ENCODE measurements at regions not wholly inside any gene's neighbourhood (a gene's known extent, or its start where the extent isn't known, plus 50 kb on each side); places are given as distances from the start of the nearest gene placed in this dataset.

GRCh38 chr5:96155147-96155546 is 193.5 kb upstream of the ELL2 start:
- DNase-seq (ENCODE audit: low read depth): no peak
- TF ChIP-seq CTCF (conservative IDR thresholded peaks at IDR 0.05; ENCODE audit: low read length): no peak
- H3K4me3 ChIP-seq (ENCODE audit: low read length): no peak overlapping the region

- TF ChIP-seq CTCF (conservative IDR thresholded peaks at IDR 0.05; ENCODE audit: low read length): no peak
- H3K4me3 ChIP-seq (ENCODE audit: low read length): no peak overlapping the region
- no peak for DNase-seq (ENCODE audit: low read depth)
Measured at GRCh38 chr5:96151891-96152290, 190.2 kb upstream of the ELL2 start.

- H3K4me3 ChIP-seq (ENCODE audit: low read length): no peak overlapping the region
- no peak for TF ChIP-seq CTCF (conservative IDR thresholded peaks at IDR 0.05; ENCODE audit: low read length)
- DNase-seq (ENCODE audit: low read depth): no peak
Measured at GRCh38 chr5:96150007-96150406, 188.4 kb upstream of the ELL2 start.

GRCh38 chr5:96149546-96149945 is 187.9 kb upstream of the ELL2 start:
- no peak overlapping the region for H3K4me3 ChIP-seq (ENCODE audit: low read length)
- TF ChIP-seq CTCF (conservative IDR thresholded peaks at IDR 0.05; ENCODE audit: low read length): no peak
- peak; percentile 65 for DNase-seq (ENCODE audit: low read depth)

GRCh38 chr5:96149021-96149420 is 187.4 kb upstream of the ELL2 start:
- TF ChIP-seq CTCF (conservative IDR thresholded peaks at IDR 0.05; ENCODE audit: low read length): no peak
- H3K4me3 ChIP-seq (ENCODE audit: low read length): no peak overlapping the region
- DNase-seq (ENCODE audit: low read depth): no peak

- DNase-seq (ENCODE audit: low read depth): no peak
- TF ChIP-seq CTCF (conservative IDR thresholded peaks at IDR 0.05; ENCODE audit: low read length): no peak
- no peak overlapping the region for H3K4me3 ChIP-seq (ENCODE audit: low read length)
Measured at GRCh38 chr5:96148376-96148775, 186.7 kb upstream of the ELL2 start.

GRCh38 chr5:96147866-96148265 is 186.2 kb upstream of the ELL2 start:
- no peak for TF ChIP-seq CTCF (conservative IDR thresholded peaks at IDR 0.05; ENCODE audit: low read length)
- no peak overlapping the region for H3K4me3 ChIP-seq (ENCODE audit: low read length)
- no peak for DNase-seq (ENCODE audit: low read depth)

Measured in AG10803 (cell line).